K562 (cell line): ENCODE measurements at regions not wholly inside any gene's neighbourhood (a gene's known extent, or its start where the extent isn't known, plus 50 kb on each side); places are given as distances from the start of the nearest gene placed in this dataset.

Source experiments
- ATAC-seq: fragments of 200-7000 bp; cut with Tn5 transposase; 3 replicates; pipeline ENCODE4 v1.9.1; 2020; ENCODE audit warnings: moderate library complexity
- BruUV-seq: library from RNA; stranded (reverse); fragments of 400-500 nt; replicated peaks from 2 replicates; lab custom pipeline; 2021; lab: Mats Ljungman, UMichigan
- CTCF ChIA-PET: fragments of 300-600 bp; formaldehyde crosslinking; extraction: SDS; loops from one replicate; lab custom pipeline; 2021; ENCODE audit warnings: low intra/inter-chr PET ratio; lab: Yijun Ruan, JAX
- POLR2A ChIA-PET: fragments of 300-600, 350-650 bp; sonication (Branson Sonifier 250); formaldehyde crosslinking; extraction: SDS; loops from one replicate; lab custom pipeline; 2021; ENCODE audit warnings: antibody characterized with exemption, inconsistent platforms; lab: Yijun Ruan, JAX
- DNase-seq, 4 experiments: peaks; one replicate each; pipeline versions ENCODE4 v3.0.0 to v3.0.0-alpha.2; 2011 to 2018; ENCODE audit warnings: low spot score in 3 of 4, mixed read lengths in 3 of 4; ENCODE audit errors: extremely low read depth in 1 of 4
- FAIRE-seq: peaks from 2 replicates; lab custom pipeline; 2011; peaks lifted over from hg19 to GRCh38; lab: Jason Lieb, UNC
- H2AFZ ChIP-seq: 2 replicates; pipeline ENCODE4 v1.6.0; 2011; ENCODE audit warnings: low read depth, low read length, control low read depth, inconsistent platforms
- H3K27ac ChIP-seq: fragments of 200-600 bp; 3 replicates; pipeline ENCODE4 v1.8.0; 2011; ENCODE audit warnings: low read depth, mild to moderate bottlenecking, control low read depth, inconsistent platforms, low read length, moderate library complexity, mixed read lengths; ENCODE audit errors: extremely low read depth
- H3K27me3 ChIP-seq, 2 experiments: fragments of 300-600 bp in 1 of 2; 2 replicates in 1 of 2; 3 replicates in 1 of 2; pipeline versions ENCODE4 v1.6.0 to v1.8.0; 2011; ENCODE audit warnings: inconsistent platforms in 2 of 2, low read length in 2 of 2, mild to moderate bottlenecking in 1 of 2, mixed read lengths in 1 of 2, moderate library complexity in 1 of 2; ENCODE audit not compliant: control insufficient read depth in 2 of 2, insufficient read depth in 2 of 2
- H3K36me3 ChIP-seq: fragments of 300-600 bp; 3 replicates; pipeline ENCODE4 v1.8.0; 2011; ENCODE audit warnings: mild to moderate bottlenecking, low read length, inconsistent platforms; ENCODE audit not compliant: control insufficient read depth, insufficient read depth
- H3K4me1 ChIP-seq, 2 experiments: fragments of 200-600 bp in 1 of 2; replicated peaks in 1 of 2; 2 replicates in 1 of 2; 3 replicates in 1 of 2; pipeline versions ENCODE4 v1.5.1 to v1.8.0; 2011; ENCODE audit warnings: inconsistent platforms in 2 of 2, low read length in 2 of 2, mild to moderate bottlenecking in 1 of 2, mixed read lengths in 1 of 2, moderate library complexity in 1 of 2; ENCODE audit not compliant: control insufficient read depth in 2 of 2, insufficient read depth in 2 of 2
- H3K4me2 ChIP-seq: 2 replicates; pipeline ENCODE4 v1.6.1; 2011; ENCODE audit warnings: low read length, control low read depth, inconsistent platforms, mixed read lengths; ENCODE audit not compliant: insufficient read depth
- H3K4me3 ChIP-seq: fragments of 200-600 bp; sonication (generic), shearing (Covaris generic); 2 replicates; pipeline ENCODE4 v1.5.1; 2016; ENCODE audit warnings: control low read depth, inconsistent platforms
- H3K79me2 ChIP-seq: fragments of 200-600 bp; 3 replicates; pipeline ENCODE4 v1.8.0; 2011; ENCODE audit warnings: low read length, inconsistent platforms; ENCODE audit not compliant: control insufficient read depth, insufficient read depth
- H3K9ac ChIP-seq, 2 experiments: 2 replicates each; pipeline versions ENCODE4 v1.6.0 to v1.6.1; 2011; ENCODE audit warnings: low read depth in 2 of 2, low read length in 2 of 2, control low read depth in 1 of 2, inconsistent platforms in 1 of 2, mild to moderate bottlenecking in 1 of 2, mixed read lengths in 1 of 2; ENCODE audit not compliant: insufficient read depth in 1 of 2
- H3K9me1 ChIP-seq: one replicate; pipeline ENCODE4 v1.6.0; 2011; ENCODE audit warnings: inconsistent platforms, mild to moderate bottlenecking, low read length, moderate library complexity; ENCODE audit not compliant: control insufficient read depth, insufficient read depth
- H3K9me3 ChIP-seq: replicated peaks from 2 replicates; pipeline ENCODE4 v1.5.1; 2011; ENCODE audit warnings: low read depth, low read length, inconsistent platforms; ENCODE audit not compliant: control insufficient read depth, insufficient read depth
- H4K20me1 ChIP-seq: replicated peaks from 2 replicates; pipeline ENCODE4 v1.6.1; 2011; ENCODE audit warnings: low read length, inconsistent platforms, mixed read lengths; ENCODE audit not compliant: control insufficient read depth, insufficient read depth
- CCNT2 ChIP-seq: IDR thresholded peaks from 2 replicates; pipeline ENCODE4 v1.6.1; 2011; ENCODE audit warnings: borderline replicate concordance, low read depth, mild to moderate bottlenecking, moderate library complexity, mixed read lengths, low read length; ENCODE audit not compliant: insufficient read length; ENCODE audit errors: extremely low read depth
- CSDE1 ChIP-seq, 2 experiments: fragments of 450-650 bp; IDR thresholded peaks; 2 replicates each; pipeline ENCODE4 v1.6.1; 2016; ENCODE audit warnings: mild to moderate bottlenecking in 1 of 2
- EWSR1 ChIP-seq: fragments of 450-650 bp; IDR thresholded peaks from 2 replicates; pipeline ENCODE4 v1.6.1; 2018; ENCODE audit warnings: borderline replicate concordance, mild to moderate bottlenecking, low read depth, moderate library complexity; ENCODE audit not compliant: partially characterized antibody
- HCFC1 ChIP-seq: IDR thresholded peaks from 2 replicates; pipeline ENCODE4 v1.6.1; 2012; ENCODE audit warnings: low read depth, low read length, improper control_type of control experiment
- MAX ChIP-seq: sonication (generic); formaldehyde crosslinking; IDR thresholded peaks from 2 replicates; pipeline ENCODE4 v1.9.0; 2022; ENCODE audit warnings: mild to moderate bottlenecking, missing genetic modification reagents
- PTBP1 ChIP-seq: fragments of 200-400 bp; formaldehyde crosslinking; IDR thresholded peaks from 2 replicates; pipeline ENCODE4 v1.6.1; 2017; ENCODE audit warnings: low read depth, low read length
- SMAD2 ChIP-seq: fragments of 150-350 bp; IDR thresholded peaks from 2 replicates; pipeline ENCODE4 v1.6.1; 2014; ENCODE audit warnings: low read depth, mild to moderate bottlenecking, low read length
- SMARCA5 ChIP-seq: fragments of 450-650 bp; IDR thresholded peaks from 2 replicates; pipeline ENCODE4 v1.6.1; 2016
- ZBTB40 ChIP-seq, 2 experiments: fragments of 450-650 bp in 1 of 2; sonication (generic) in 1 of 2; formaldehyde crosslinking in 1 of 2; IDR thresholded peaks; 2 replicates each; pipeline versions ENCODE4 v1.7.1 to v1.9.0; 2016 to 2022; ENCODE audit warnings: inconsistent platforms in 1 of 2, mild to moderate bottlenecking in 1 of 2, missing genetic modification reagents in 1 of 2
- ZFP36 ChIP-seq: fragments of 150-350 bp; IDR thresholded peaks from 2 replicates; pipeline ENCODE4 v1.6.1; 2018; ENCODE audit warnings: low read length, low read depth; ENCODE audit not compliant: partially characterized antibody
- ZNF224 ChIP-seq: sonication (generic); formaldehyde crosslinking; IDR thresholded peaks from 2 replicates; pipeline ENCODE4 v1.8.0; 2022; ENCODE audit warnings: mild to moderate bottlenecking, missing genetic modification reagents
- ZNF239 ChIP-seq: fragments of 250-450 bp; sonication (Bioruptor Pico); IDR thresholded peaks from 2 replicates; pipeline ENCODE4 v1.4.0; 2020; ENCODE audit warnings: mild to moderate bottlenecking
- ZNF274 ChIP-seq: IDR thresholded peaks from 2 replicates; pipeline ENCODE4 v1.6.1; 2011; ENCODE audit warnings: low read depth, mild to moderate bottlenecking, low read length, moderate library complexity, borderline replicate concordance
- ZNF586 ChIP-seq: fragments of 450-650 bp; formaldehyde crosslinking; conservative IDR thresholded peaks from 2 replicates; pipeline ENCODE4 v1.4.0; 2020; ENCODE audit warnings: mild to moderate bottlenecking, moderate library complexity
- ZNF778 ChIP-seq: fragments of 450-650 bp; formaldehyde crosslinking; IDR thresholded peaks from 2 replicates; pipeline ENCODE4 v1.4.0; 2020; ENCODE audit warnings: mild to moderate bottlenecking, moderate library complexity
- WGBS: fragments of 100-300 bp; shearing (Covaris generic); methylation state at CpG from one replicate; pipeline ENCODE4 v1.1.6; 2016; ENCODE audit warnings: low coverage, mixed read lengths; ENCODE audit not compliant: insufficient coverage; ENCODE audit errors: missing lambda C conversion rate; 5-methylcytosine and 5-hydroxymethylcytosine counted together
- in situ Hi-C: fragments of 300-500 bp; cut with MboI; formaldehyde crosslinking; loops from 4 replicates; pipeline ENCODE4 v1.15.0; 2018; ENCODE audit warnings: inconsistent platforms, mixed read lengths
- intact Hi-C: fragments of 100-400 bp; cut with micrococcal nuclease; formaldehyde crosslinking; loops from 2 replicates; pipeline ENCODE4 v1.14.2; 2022

- TF ChIP-seq CCNT2 (no peak), MAX (no peak), ZNF224 (no peak), SMAD2 (no peak), ZFP36 (no peak)
Measured at GRCh38 chr7:112889268-112889667, 99.1 kb upstream of the TMEM168 start (continued).

GRCh38 chr7:112888781-112889180, 98.6 kb upstream of the TMEM168 start:
- no peak overlapping the region for H3K4me3 ChIP-seq
- no peaks in the 10 kb centered on the region; a peak in 1 of 5 replicates for H3K4me1 ChIP-seq
- H3K9me3 ChIP-seq, result no peaks in the 10 kb centered on the region
- H3K27ac ChIP-seq, result no peak overlapping the region
- in situ Hi-C loops, result loop anchor here (25.0 kb wide), 1 partner anchor 1126 kb away; no protein-coding TSS in a partner anchor
- H3K36me3 ChIP-seq, result no peaks in the 10 kb centered on the region
- intact Hi-C loops, result no loop called here
- no peak overlapping the region for H3K4me2 ChIP-seq
- ChIA-PET POLR2A (no interaction called here), CTCF (no interaction called here)
- BruUV-seq, result no TSS peak
- FAIRE-seq, result no peak
- no peaks in the 10 kb centered on the region for H3K27me3 ChIP-seq
- DNase-seq, result no peak
- no peaks in the 10 kb centered on the region for H3K9me1 ChIP-seq
- H3K79me2 ChIP-seq, result no peaks in the 10 kb centered on the region
- TF ChIP-seq ZNF778 (CRISPR knock-in tag) (no peak), EWSR1 (no peak), HCFC1 (no peak), ZNF274 (no peak), CSDE1 (IDR thresholded peaks at IDR 0.05) (no peak), SMARCA5 (no peak), ZNF586 (no peak), ZNF239 (CRISPR knock-in tag) (no peak), ZBTB40 (IDR thresholded peaks at IDR 0.05) (no peak), ZBTB40 (CRISPR knock-in tag; IDR thresholded peaks at IDR 0.05) (no peak), PTBP1 (no peak)
- TF ChIP-seq, all 486 proteins: peak for 0
- Histone ChIP-seq H4K20me1 (no peaks in the 10 kb centered on the region), H3K9ac (no peak overlapping the region), H2AFZ (no peak overlapping the region)
- no peak for ATAC-seq
- 21% methylated on average over 1 of the region's 1 CpG for WGBS
